Sigmoid colon (tissue), 6 donors: ENCODE measurements at regions not wholly inside any gene's neighbourhood (a gene's known extent, or its start where the extent isn't known, plus 50 kb on each side); places are given as distances from the start of the nearest gene placed in this dataset.

Experiments
- DNase-seq: peaks from one replicate; pipeline ENCODE4 v3.0.0-alpha.2; 2019
- H3K27ac ChIP-seq, 4 donors: fragments of 200-600 bp; sonication (generic); one replicate each; pipeline ENCODE4 v1.5.1; 2016 to 2019; ENCODE audit warnings: mild to moderate bottlenecking in 1 of 4
- H3K27me3 ChIP-seq, 3 donors: fragments of 200-600 bp; sonication (generic); one replicate each; pipeline ENCODE4 v1.5.1; 2019; ENCODE audit warnings: mild to moderate bottlenecking in 1 of 3
- H3K36me3 ChIP-seq, 4 donors: fragments of 200-600 bp; sonication (generic); one replicate each; pipeline ENCODE4 v1.5.1; 2016 to 2019
- H3K4me1 ChIP-seq, 4 donors: fragments of 200-600 bp; sonication (generic); one replicate each; pipeline ENCODE4 v1.5.1; 2017 to 2019
- H3K4me3 ChIP-seq, 4 donors: fragments of 200-600 bp; sonication (generic); one replicate each; pipeline ENCODE4 v1.5.1; 2017 to 2019; ENCODE audit warnings: mild to moderate bottlenecking in 2 of 4, moderate library complexity in 1 of 4
- H3K9me3 ChIP-seq, 4 donors: fragments of 200-600 bp in 3 of 4; sonication (generic) in 3 of 4; one replicate each; pipeline versions ENCODE4 v1.5.1 to v1.6.1; 2013 to 2019
- CTCF ChIP-seq, 4 experiments: fragments of 450-650 bp in 3 of 4; fragments of 200-600 bp in 1 of 4; IDR thresholded peaks; one replicate each; pipeline ENCODE4 v1.5.1; 2016 to 2019; ENCODE audit warnings: antibody characterized with exemption in 4 of 4, mild to moderate bottlenecking in 3 of 4, moderate library complexity in 2 of 4
- EP300 ChIP-seq, 4 donors: sonication (generic); formaldehyde crosslinking; IDR thresholded peaks; one replicate each; pipeline ENCODE4 v1.6.1; 2017; ENCODE audit warnings: antibody characterized with exemption in 4 of 4
- POLR2A ChIP-seq, 2 donors: fragments of 450-650 bp; IDR thresholded peaks; one replicate each; pipeline ENCODE4 v1.6.1; 2016; ENCODE audit warnings: antibody characterized with exemption in 2 of 2, mild to moderate bottlenecking in 2 of 2, moderate library complexity in 2 of 2
- POLR2AphosphoS5 ChIP-seq, 4 donors: sonication (generic); formaldehyde crosslinking; IDR thresholded peaks; one replicate each; pipeline ENCODE4 v1.6.1; 2017; ENCODE audit warnings: antibody characterized with exemption in 4 of 4
- WGBS, 2 donors: extraction: QIAGEN DNeasy Blood & Tissue Kit; methylation state at CpG; one replicate each; pipeline ENCODE4 v1.1.7; 2013; 5-methylcytosine and 5-hydroxymethylcytosine counted together
- intact Hi-C: fragments of 100-400 bp; cut with DNase I; formaldehyde crosslinking; loops from one replicate; pipeline ENCODE4 v1.15.1; 2023
- donor health status: healthy with polysubstance abuse.
- donor health status: healthy.

- no peak for DNase-seq
- Histone ChIP-seq H3K36me3 (no peaks in the 10 kb centered on the region), H3K27ac (no peak overlapping the region), H3K4me1 (no peaks in the 10 kb centered on the region), H3K27me3 (no peaks in the 10 kb centered on the region), H3K4me3 (no peak overlapping the region), H3K9me3 (no peaks in the 10 kb centered on the region)
- WGBS, 2 donors, result 73 to 86% methylated on average over 1 of the region's 1 CpG
- TF ChIP-seq POLR2A (IDR thresholded peaks at IDR 0.05) (no peak), CTCF (IDR thresholded peaks at IDR 0.05) (no peak), EP300 (IDR thresholded peaks at IDR 0.05) (no peak), POLR2AphosphoS5 (IDR thresholded peaks at IDR 0.05) (no peak)
- intact Hi-C loops, result no loop called here
These were observed 186.7 kb upstream of the FAT1 start for GRCh38 chr4:186910385-186910784.

- no peaks in the 10 kb centered on the region for H3K36me3 ChIP-seq
- no peaks in the 10 kb centered on the region for H3K4me1 ChIP-seq
- WGBS, 2 donors, result 69 to 73% methylated on average over 9 of the region's 9 CpGs
These were observed 188.9 kb upstream of the FAT1 start for GRCh38 chr4:186912606-186913005.

GRCh38 chr4:186915816-186916215 lies 192.2 kb upstream of the FAT1 start:
- Histone ChIP-seq H3K36me3 (no peaks in the 10 kb centered on the region), H3K4me3 (no peak overlapping the region), H3K4me1 (peaks cover 0 to 4% (median 0%) of the 10 kb centered on the region in 4 donors), H3K27me3 (no peaks in the 10 kb centered on the region), H3K9me3 (no peaks in the 10 kb centered on the region), H3K27ac (no peak overlapping the region)
- no peak for TF ChIP-seq EP300 (IDR thresholded peaks at IDR 0.05)
- no peak for TF ChIP-seq CTCF (IDR thresholded peaks at IDR 0.05)
- no peak for TF ChIP-seq POLR2AphosphoS5 (IDR thresholded peaks at IDR 0.05)
- no peak for TF ChIP-seq POLR2A (IDR thresholded peaks at IDR 0.05)
- 91 to 94% methylated on average over 4 of the region's 4 CpGs for WGBS, 2 donors
- DNase-seq, result no peak
- intact Hi-C loops, result no loop called here

More at GRCh38 chr4:186912606-186913005, 188.9 kb upstream of the FAT1 start:
- no peaks in the 10 kb centered on the region for H3K27me3 ChIP-seq
- H3K27ac ChIP-seq, result no peak overlapping the region
- no peak overlapping the region for H3K4me3 ChIP-seq
- intact Hi-C loops, result no loop called here
- TF ChIP-seq POLR2AphosphoS5 (IDR thresholded peaks at IDR 0.05) (no peak), EP300 (IDR thresholded peaks at IDR 0.05) (no peak), POLR2A (IDR thresholded peaks at IDR 0.05) (no peak), CTCF (IDR thresholded peaks at IDR 0.05) (no peak)
- no peak for DNase-seq
- no peaks in the 10 kb centered on the region for H3K9me3 ChIP-seq

GRCh38 chr4:186917136-186917535 lies 193.5 kb upstream of the FAT1 start:
- Histone ChIP-seq H3K27ac (no peak overlapping the region), H3K4me3 (no peak overlapping the region), H3K9me3 (no peaks in the 10 kb centered on the region), H3K4me1 (peaks cover 0 to 4% (median 0%) of the 10 kb centered on the region in 4 donors), H3K27me3 (no peaks in the 10 kb centered on the region), H3K36me3 (no peaks in the 10 kb centered on the region)
- DNase-seq, result no peak
- no peak for TF ChIP-seq EP300 (IDR thresholded peaks at IDR 0.05)
- TF ChIP-seq POLR2AphosphoS5 (IDR thresholded peaks at IDR 0.05), result no peak
- no peak for TF ChIP-seq POLR2A (IDR thresholded peaks at IDR 0.05)
- TF ChIP-seq CTCF (IDR thresholded peaks at IDR 0.05), result no peak
- intact Hi-C loops, result no loop called here

GRCh38 chr4:186918466-186918865 lies 194.8 kb upstream of the FAT1 start:
- H3K36me3 ChIP-seq, result no peaks in the 10 kb centered on the region
- H3K9me3 ChIP-seq, result no peaks in the 10 kb centered on the region
- intact Hi-C loops, result no loop called here
- no peak for TF ChIP-seq CTCF (IDR thresholded peaks at IDR 0.05)
- no peak for TF ChIP-seq EP300 (IDR thresholded peaks at IDR 0.05)
- H3K4me3 ChIP-seq, result no peak overlapping the region
- H3K27me3 ChIP-seq, result no peaks in the 10 kb centered on the region
- DNase-seq, result no peak
- peaks cover 0 to 4% (median 0%) of the 10 kb centered on the region in 4 donors for H3K4me1 ChIP-seq
- WGBS, 2 donors, result 60 to 65% methylated on average over 3 of the region's 3 CpGs
- H3K27ac ChIP-seq, result no peak overlapping the region
